Body of pancreas (tissue), 4 donors: ENCODE measurements at regions not wholly inside any gene's neighbourhood (a gene's known extent, or its start where the extent isn't known, plus 50 kb on each side); places are given as distances from the start of the nearest gene placed in this dataset.

Source experiments
- CTCF ChIP-seq, 7 experiments: fragments of 450-650 bp in 4 of 7; fragments of 200-600 bp in 3 of 7; sonication (generic) in 3 of 7; IDR thresholded peaks; one replicate each; pipeline ENCODE4 v1.5.1; 2016 to 2019; ENCODE audit warnings: antibody characterized with exemption in 7 of 7
- POLR2A ChIP-seq, 3 donors: fragments of 450-650 bp; IDR thresholded peaks; one replicate each; pipeline ENCODE4 v1.6.1; 2016; ENCODE audit warnings: antibody characterized with exemption in 3 of 3, mild to moderate bottlenecking in 2 of 3

GRCh38 chr16:86994651-86995171 is 322.5 kb downstream of the C16orf95 start:
- TF ChIP-seq CTCF (IDR thresholded peaks at IDR 0.05): no peak
- TF ChIP-seq POLR2A (IDR thresholded peaks at IDR 0.05): no peak
